ENCODE measurements at regions not wholly inside any gene's neighbourhood (a gene's known extent, or its start where the extent isn't known, plus 50 kb on each side); places are given as distances from the start of the nearest gene placed in this dataset.

- 71% methylated on average over 5 of the region's 5 CpGs for WGBS
- H3K27ac ChIP-seq (ENCODE audit: low read depth in 1 of 2, low read length in 2 of 2) = no peak overlapping the region
- TF ChIP-seq RXRA (IDR thresholded peaks at IDR 0.05) (no peak), MAX (IDR thresholded peaks at IDR 0.05) (no peak), REST (IDR thresholded peaks at IDR 0.05) (no peak), ATF3 (IDR thresholded peaks at IDR 0.05) (no peak), CTCF (IDR thresholded peaks at IDR 0.05; ENCODE audit: low read depth, low read length, missing input control) (no peak), TAF1 (conservative IDR thresholded peaks at IDR 0.05) (no peak), HNF4A (conservative IDR thresholded peaks at IDR 0.05) (no peak), FOXA1 (IDR thresholded peaks at IDR 0.05) (no peak), YY1 (IDR thresholded peaks at IDR 0.05) (no peak), FOXA2 (IDR thresholded peaks at IDR 0.05) (no peak), ZBTB33 (IDR thresholded peaks at IDR 0.05) (no peak), NR2F2 (IDR thresholded peaks at IDR 0.05) (no peak), EGR1 (IDR thresholded peaks at IDR 0.05; ENCODE audit: low read depth in 2 of 2) (no peak)
These were observed 293.9 kb downstream of the SATB2 start for GRCh38 chr2:199163613-199164458.

More at GRCh38 chr2:199163613-199164458, 293.9 kb downstream of the SATB2 start:
- Histone ChIP-seq H3K27me3 (ENCODE audit: control insufficient read depth in 4 of 4, insufficient read depth in 4 of 4, low read length in 3 of 4) (no peaks in the 10 kb centered on the region), H3K9ac (ENCODE audit: low read depth in 1 of 2, low read length in 2 of 2) (no peak overlapping the region), H3K4me1 (ENCODE audit: control insufficient read depth in 4 of 4, insufficient read depth in 4 of 4, low read length in 3 of 4) (no peaks in the 10 kb centered on the region), H3K9me3 (ENCODE audit: control insufficient read depth in 4 of 4, low read length in 3 of 4) (peaks cover 0 to 3% (median 0%) of the 10 kb centered on the region in 4 donors), H3K36me3 (ENCODE audit: control insufficient read depth in 4 of 4, insufficient read depth in 3 of 4, low read depth in 1 of 4, low read length in 3 of 4) (no peaks in the 10 kb centered on the region), H3K4me3 (ENCODE audit: low read depth in 1 of 3, low read length in 3 of 3) (no peak overlapping the region)
- no peak for DNase-seq (ENCODE audit: low spot score)

Measured in liver (tissue), 8 donors.